Activated naive CD4-positive, alpha-beta T cell treated with anti-CD3 and anti-CD28 coated beads, Interleukin-2, amount 10 ng/mL, durations not matched to agents 7 days and 5 days (primary cell): ENCODE measurements at regions not wholly inside any gene's neighbourhood (a gene's known extent, or its start where the extent isn't known, plus 50 kb on each side); places are given as distances from the start of the nearest gene placed in this dataset.
"Not testable (repeated sequence)": the region's sequence is repeated elsewhere in the genome, so short reads cannot be mapped to it uniquely, and the experiment has no call there.

ENCODE experiments used
- CTCF ChIA-PET: fragments of 350-600 bp; sonication (Branson Sonifier 250); formaldehyde crosslinking; loops from one replicate; lab custom pipeline; 2021; ENCODE audit warnings: antibody characterized with exemption; lab: Charles Lee
- DNase-seq: peaks from one replicate; pipeline ENCODE4 v3.0.0-alpha.2; 2020
- H3K27ac Mint-ChIP-seq: one replicate; pipeline ENCODE4 v1.8.0; 2021; ENCODE audit warnings: mild to moderate bottlenecking, moderate library complexity, mixed read lengths
- H3K27me3 Mint-ChIP-seq: one replicate; pipeline ENCODE4 v1.8.0; 2021; ENCODE audit warnings: mild to moderate bottlenecking, mixed read lengths
- H3K36me3 Mint-ChIP-seq: one replicate; pipeline ENCODE4 v1.8.0; 2021; ENCODE audit warnings: mixed read lengths
- H3K4me1 Mint-ChIP-seq: one replicate; pipeline ENCODE4 v1.8.0; 2021; ENCODE audit warnings: mixed read lengths
- H3K4me3 Mint-ChIP-seq: one replicate; pipeline ENCODE4 v1.8.0; 2021; ENCODE audit warnings: mild to moderate bottlenecking, moderate library complexity, mixed read lengths
- H3K9me3 Mint-ChIP-seq: one replicate; pipeline ENCODE4 v1.8.0; 2021; ENCODE audit warnings: mixed read lengths

DNA sequence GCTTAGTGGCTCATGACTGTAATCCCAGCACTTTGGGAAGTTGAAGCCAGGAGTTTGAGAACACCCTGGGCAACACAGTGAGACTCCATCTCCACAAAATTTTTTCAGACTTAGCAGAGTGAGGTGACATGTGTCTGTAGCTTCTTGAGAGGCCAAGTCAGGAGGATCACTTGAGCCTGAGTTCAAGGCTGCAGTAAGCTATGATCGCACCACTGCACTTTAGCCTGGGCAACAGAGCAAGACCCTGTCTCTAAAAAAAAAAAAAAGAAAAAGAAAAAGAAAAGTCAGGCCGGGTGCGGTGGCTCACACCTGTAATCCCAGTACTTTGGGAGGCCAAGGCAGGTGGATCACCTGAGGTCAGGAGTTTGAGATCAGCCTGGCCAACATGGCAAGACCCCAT lies 54.0 kb upstream of the URI1 start:
- not testable (repeated sequence) for H3K27ac Mint-ChIP-seq, H3K36me3 Mint-ChIP-seq, H3K9me3 Mint-ChIP-seq, DNase-seq, H3K4me3 Mint-ChIP-seq
- peaks cover 26% of the 10 kb centered on the region for H3K4me1 Mint-ChIP-seq
- CTCF ChIA-PET: interaction anchor here (1.1 to 1.3 kb wide), 2 partner anchors 16 to 158 kb away, joined by 3 to 5 read pairs; no protein-coding TSS in a partner anchor
- H3K27me3 Mint-ChIP-seq: peaks cover 19% of the 10 kb centered on the region

- Mint-ChIP-seq H3K4me1 (peaks cover 26% of the 10 kb centered on the region), H3K27ac (no peak overlapping the region), H3K36me3 (no peaks in the 10 kb centered on the region), H3K4me3 (no peak overlapping the region), H3K9me3 (no peaks in the 10 kb centered on the region), H3K27me3 (peaks cover 13% of the 10 kb centered on the region)
- DNase-seq: no peak
- CTCF ChIA-PET: interaction anchor here (1.1 kb wide), 1 partner anchor 15 kb away, joined by 3 read pairs; no protein-coding TSS in a partner anchor
Observed at GRCh38 chr19:29889702-29890101, 52.3 kb upstream of the URI1 start.

DNA sequence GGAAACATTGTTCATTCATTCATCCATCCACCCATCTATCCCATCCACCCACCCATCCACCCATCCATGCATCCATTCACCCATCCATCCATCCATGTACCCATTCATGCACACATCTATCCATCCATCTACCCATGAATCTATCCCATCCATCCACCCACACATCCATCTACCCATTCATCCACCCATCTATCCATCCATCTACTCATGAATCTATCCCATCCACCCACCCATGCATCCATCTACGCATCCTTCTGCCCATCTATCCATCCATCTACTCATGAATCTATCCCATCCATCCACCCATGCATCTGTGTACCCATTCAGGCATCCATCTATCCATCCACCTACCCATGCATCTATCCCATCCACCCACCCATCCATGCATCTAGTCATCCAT lies 51.6 kb upstream of the URI1 start:
- Mint-ChIP-seq H3K27ac (no peak overlapping the region), H3K4me3 (no peak overlapping the region), H3K36me3 (no peaks in the 10 kb centered on the region), H3K9me3 (no peaks in the 10 kb centered on the region), H3K27me3 (peaks cover 13% of the 10 kb centered on the region), H3K4me1 (peaks cover 26% of the 10 kb centered on the region)
- CTCF ChIA-PET: interaction anchor here (1.1 kb wide), 1 partner anchor 16 kb away, joined by 3 read pairs; no protein-coding TSS in a partner anchor
- no peak for DNase-seq
